ENCODE measurements at regions not wholly inside any gene's neighbourhood (a gene's known extent, or its start where the extent isn't known, plus 50 kb on each side); places are given as distances from the start of the nearest gene placed in this dataset.

DNA sequence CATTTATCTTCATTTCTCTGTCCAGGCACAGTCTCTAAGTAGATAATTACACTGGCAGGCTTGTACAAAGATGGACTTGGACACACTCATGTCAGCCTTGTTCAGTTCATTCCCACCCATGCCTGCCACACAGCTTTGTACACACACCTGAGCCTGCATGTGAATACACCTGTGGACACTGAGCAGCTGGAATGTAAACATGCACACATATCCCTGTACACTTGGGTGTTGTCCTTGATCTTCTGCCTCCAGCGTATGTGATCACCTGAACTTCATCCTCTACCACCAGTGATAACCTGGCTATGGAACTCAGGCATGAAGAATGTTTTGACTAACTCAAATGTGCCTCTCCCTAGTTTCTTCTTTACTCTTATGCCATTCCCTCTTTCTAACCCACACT lies 190.6 kb downstream of the DHX35 start:
- H3K36me3 ChIP-seq (ENCODE audit: control insufficient read depth in 2 of 3, insufficient read depth in 3 of 3, low read length in 3 of 3), result no peaks in the 10 kb centered on the region
- ChIA-PET CTCF (no interaction called here), POLR2A (no interaction called here)
- Mint-ChIP-seq H3K9me3 (peaks cover 0 to 3% (median 0%) of the 10 kb centered on the region in 11 donors), H3K4me1 (no peaks in the 10 kb centered on the region), H3K27ac (no peak overlapping the region), H3K4me3 (no peak overlapping the region), H3K27me3 (peaks cover 14 to 45% (median 29%) of the 10 kb centered on the region in 5 donors), H3K36me3 (no peaks in the 10 kb centered on the region)
- H3K27ac ChIP-seq (ENCODE audit: low read depth, low read length), result no peak overlapping the region
- ATAC-seq (no peak), DNase-seq (no peak)
- no peak overlapping the region for H3K4me3 ChIP-seq (ENCODE audit: low read length)
- no peaks in the 10 kb centered on the region for H3K27me3 ChIP-seq (ENCODE audit: control insufficient read depth in 2 of 2, insufficient read depth in 2 of 2, low read length in 2 of 2)
- H3K4me1 ChIP-seq (ENCODE audit: control insufficient read depth in 2 of 2, insufficient read depth in 2 of 2, low read length in 2 of 2), result no peaks in the 10 kb centered on the region
- no peaks in the 10 kb centered on the region for H3K9me3 ChIP-seq (ENCODE audit: control insufficient read depth in 2 of 3, low read length in 3 of 3)
- intact Hi-C loops (cut with micrococcal nuclease), result no loop called here

DNA sequence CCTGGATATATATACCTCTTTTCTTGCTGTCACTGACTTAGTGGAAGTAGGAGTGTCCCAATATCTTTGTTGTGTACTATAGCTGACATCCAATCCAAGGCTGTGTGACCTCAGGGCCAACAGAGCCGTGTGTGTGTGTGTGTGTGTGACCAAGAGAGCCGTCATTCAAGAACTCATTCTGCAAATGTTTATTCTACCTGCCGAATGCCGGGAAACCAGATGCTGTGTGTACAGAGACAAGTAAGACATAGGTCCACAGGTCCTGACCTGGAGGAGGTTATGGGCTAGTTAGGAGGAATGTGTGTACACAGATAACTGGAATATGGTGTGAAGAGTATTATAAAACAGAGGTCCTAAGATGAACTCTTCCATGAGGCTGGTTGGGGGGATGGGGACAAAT lies 190.0 kb downstream of the DHX35 start:
- CTCF ChIA-PET, result no interaction called here
- no peak overlapping the region for H3K4me3 ChIP-seq (ENCODE audit: low read length)
- H3K27me3 Mint-ChIP-seq, result peaks cover 14 to 44% (median 27%) of the 10 kb centered on the region in 5 donors
- DNase-seq (no peak), ATAC-seq (no peak)
- H3K4me1 Mint-ChIP-seq, result no peaks in the 10 kb centered on the region
- H3K36me3 Mint-ChIP-seq, result no peaks in the 10 kb centered on the region
- no peaks in the 10 kb centered on the region for H3K4me1 ChIP-seq (ENCODE audit: control insufficient read depth in 2 of 2, insufficient read depth in 2 of 2, low read length in 2 of 2)
- H3K27ac ChIP-seq (ENCODE audit: low read depth, low read length), result no peak overlapping the region
- intact Hi-C loops (cut with micrococcal nuclease), result no loop called here
- POLR2A ChIA-PET, result no interaction called here
- no peaks in the 10 kb centered on the region for H3K9me3 ChIP-seq (ENCODE audit: control insufficient read depth in 2 of 3, low read length in 3 of 3)
- H3K9me3 Mint-ChIP-seq, result peaks cover 0 to 3% (median 0%) of the 10 kb centered on the region in 11 donors
- H3K27me3 ChIP-seq (ENCODE audit: control insufficient read depth in 2 of 2, insufficient read depth in 2 of 2, low read length in 2 of 2), result no peaks in the 10 kb centered on the region
- no peaks in the 10 kb centered on the region for H3K36me3 ChIP-seq (ENCODE audit: control insufficient read depth in 2 of 3, insufficient read depth in 3 of 3, low read length in 3 of 3)
- H3K4me3 Mint-ChIP-seq, result no peak overlapping the region
- no peak overlapping the region for H3K27ac Mint-ChIP-seq

DNA sequence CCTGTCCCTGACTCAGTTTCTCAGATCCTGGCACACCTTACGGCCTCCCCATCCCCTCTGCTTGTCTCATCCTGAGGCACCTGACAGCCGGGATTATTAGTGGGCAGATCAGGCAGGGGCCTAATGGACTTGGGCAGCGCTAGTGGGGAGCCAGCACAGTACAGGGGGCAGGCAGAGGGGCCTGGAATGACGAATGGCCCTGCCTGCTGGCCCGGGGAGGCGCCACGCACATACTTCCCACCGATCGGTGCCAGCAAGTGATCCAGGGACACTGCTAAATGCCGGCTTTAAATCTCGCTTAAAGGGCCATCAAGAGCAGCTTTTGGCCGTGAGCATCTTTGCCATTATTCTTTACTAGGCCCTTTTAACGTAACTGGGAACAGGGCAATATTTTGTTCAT lies 188.4 kb downstream of the DHX35 start:
- peaks cover 7 to 33% (median 15%) of the 10 kb centered on the region in 5 donors for H3K27me3 Mint-ChIP-seq

DNA sequence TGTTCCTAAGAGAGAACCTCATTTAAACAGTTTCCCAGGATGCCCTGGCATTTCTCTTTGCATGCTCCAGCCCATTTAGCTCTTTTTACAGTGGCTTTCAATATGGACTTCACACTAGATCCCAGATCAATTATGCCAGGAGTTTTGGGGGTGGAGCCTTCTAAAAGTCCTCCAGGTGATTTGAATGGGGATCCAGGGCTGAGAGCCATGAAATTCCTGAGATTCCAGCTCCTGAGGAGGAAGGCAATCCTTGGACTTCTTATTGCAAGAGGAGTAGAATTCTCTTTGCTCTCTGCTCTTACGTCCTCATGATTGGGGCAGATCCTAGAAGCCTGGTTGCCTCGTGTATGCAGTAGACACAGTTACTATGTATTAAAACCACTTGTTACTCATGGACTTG lies 184.2 kb downstream of the DHX35 start:
- Histone ChIP-seq H3K36me3 (ENCODE audit: control insufficient read depth in 2 of 3, insufficient read depth in 3 of 3, low read length in 3 of 3) (no peaks in the 10 kb centered on the region), H3K27me3 (ENCODE audit: control insufficient read depth in 2 of 2, insufficient read depth in 2 of 2, low read length in 2 of 2) (no peaks in the 10 kb centered on the region), H3K27ac (ENCODE audit: low read depth, low read length) (no peak overlapping the region), H3K4me1 (ENCODE audit: control insufficient read depth in 2 of 2, insufficient read depth in 2 of 2, low read length in 2 of 2) (no peaks in the 10 kb centered on the region), H3K9me3 (ENCODE audit: control insufficient read depth in 2 of 3, low read length in 3 of 3) (no peaks in the 10 kb centered on the region), H3K4me3 (ENCODE audit: low read length) (no peak overlapping the region)
- ATAC-seq (no peak), DNase-seq (no peak)
- H3K4me1 Mint-ChIP-seq, result peaks cover 0 to 1% (median 0%) of the 10 kb centered on the region in 7 donors
- CTCF ChIA-PET, result no interaction called here
- intact Hi-C loops (cut with micrococcal nuclease), result no loop called here
- no peaks in the 10 kb centered on the region for H3K36me3 Mint-ChIP-seq
- no peak overlapping the region for H3K4me3 Mint-ChIP-seq
- POLR2A ChIA-PET, result no interaction called here
- no peak overlapping the region for H3K27ac Mint-ChIP-seq
- peaks cover 0 to 4% (median 0%) of the 10 kb centered on the region in 11 donors for H3K9me3 Mint-ChIP-seq
- H3K27me3 Mint-ChIP-seq, result peaks cover 0 to 13% (median 7%) of the 10 kb centered on the region in 5 donors

More for the DNA sequence above, 188.4 kb downstream of the DHX35 start:
- no peak for ATAC-seq
- Mint-ChIP-seq H3K27ac (no peak overlapping the region), H3K36me3 (no peaks in the 10 kb centered on the region), H3K4me3 (no peak overlapping the region), H3K4me1 (no peaks in the 10 kb centered on the region), H3K9me3 (peaks cover 0 to under 1% (median 0%) of the 10 kb centered on the region in 11 donors)
- Histone ChIP-seq H3K9me3 (ENCODE audit: control insufficient read depth in 2 of 3, low read length in 3 of 3) (no peaks in the 10 kb centered on the region), H3K27ac (ENCODE audit: low read depth, low read length) (no peak overlapping the region), H3K27me3 (ENCODE audit: control insufficient read depth in 2 of 2, insufficient read depth in 2 of 2, low read length in 2 of 2) (no peaks in the 10 kb centered on the region), H3K36me3 (ENCODE audit: control insufficient read depth in 2 of 3, insufficient read depth in 3 of 3, low read length in 3 of 3) (no peaks in the 10 kb centered on the region), H3K4me1 (ENCODE audit: control insufficient read depth in 2 of 2, insufficient read depth in 2 of 2, low read length in 2 of 2) (no peaks in the 10 kb centered on the region), H3K4me3 (ENCODE audit: low read length) (no peak overlapping the region)
- no peak for DNase-seq
- intact Hi-C loops (cut with micrococcal nuclease), result no loop called here
- CTCF ChIA-PET, result no interaction called here
- POLR2A ChIA-PET, result no interaction called here

DNA sequence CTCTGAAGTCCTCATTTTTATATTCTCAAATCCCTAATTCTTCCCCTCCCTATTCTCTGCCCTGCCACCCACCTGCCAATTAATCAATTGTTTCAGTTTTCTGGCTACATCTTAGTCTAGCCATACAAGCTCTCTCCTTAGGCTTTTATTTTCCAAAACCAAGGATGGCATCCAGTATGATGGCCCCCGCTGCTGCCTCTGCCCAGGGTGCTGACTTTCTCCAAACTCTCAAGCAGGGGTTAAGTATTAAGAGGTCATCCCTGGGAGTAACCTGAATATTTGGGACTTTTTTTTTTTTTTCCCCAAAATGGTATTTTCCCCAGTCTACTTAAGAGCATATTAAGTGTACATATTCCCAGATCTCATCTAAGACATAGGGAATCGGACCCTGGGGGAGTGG lies 183.8 kb downstream of the DHX35 start:
- intact Hi-C loops (cut with micrococcal nuclease), result no loop called here
- Histone ChIP-seq H3K27ac (ENCODE audit: low read depth, low read length) (no peak overlapping the region), H3K4me1 (ENCODE audit: control insufficient read depth in 2 of 2, insufficient read depth in 2 of 2, low read length in 2 of 2) (no peaks in the 10 kb centered on the region), H3K27me3 (ENCODE audit: control insufficient read depth in 2 of 2, insufficient read depth in 2 of 2, low read length in 2 of 2) (no peaks in the 10 kb centered on the region), H3K9me3 (ENCODE audit: control insufficient read depth in 2 of 3, low read length in 3 of 3) (no peaks in the 10 kb centered on the region), H3K36me3 (ENCODE audit: control insufficient read depth in 2 of 3, insufficient read depth in 3 of 3, low read length in 3 of 3) (no peaks in the 10 kb centered on the region), H3K4me3 (ENCODE audit: low read length) (no peak overlapping the region)
- Mint-ChIP-seq H3K36me3 (no peaks in the 10 kb centered on the region), H3K27ac (no peak overlapping the region), H3K4me3 (no peak overlapping the region), H3K27me3 (peaks cover 0 to 13% (median 3%) of the 10 kb centered on the region in 5 donors), H3K9me3 (peaks cover 0 to 4% (median 0%) of the 10 kb centered on the region in 11 donors), H3K4me1 (peaks cover 0 to 1% (median 0%) of the 10 kb centered on the region in 7 donors)
- ChIA-PET POLR2A (no interaction called here), CTCF (no interaction called here)
- ATAC-seq (no peak), DNase-seq (no peak)

DNA sequence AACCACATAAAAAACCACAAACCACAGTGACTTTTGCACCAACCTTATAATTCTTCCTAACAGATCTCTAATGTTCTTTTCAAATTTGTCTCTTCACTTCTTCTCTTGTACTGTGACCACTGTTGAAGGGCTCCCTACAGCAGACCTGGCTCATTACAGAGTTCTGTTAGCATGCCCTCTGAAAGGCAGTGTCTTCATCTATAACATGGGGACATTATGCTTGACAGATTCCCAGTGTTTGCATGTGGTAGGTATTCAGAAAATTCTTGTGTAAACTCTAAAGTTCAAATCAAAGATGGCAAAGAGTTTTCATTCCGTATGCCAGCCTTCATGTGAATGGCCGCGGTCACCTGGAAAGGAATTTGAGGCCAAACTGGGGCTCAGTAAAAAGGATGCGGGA lies 182.6 kb downstream of the DHX35 start:
- Histone ChIP-seq H3K27me3 (ENCODE audit: control insufficient read depth in 2 of 2, insufficient read depth in 2 of 2, low read length in 2 of 2) (no peaks in the 10 kb centered on the region), H3K4me3 (ENCODE audit: low read length) (no peak overlapping the region), H3K36me3 (ENCODE audit: control insufficient read depth in 2 of 3, insufficient read depth in 3 of 3, low read length in 3 of 3) (no peaks in the 10 kb centered on the region), H3K4me1 (ENCODE audit: control insufficient read depth in 2 of 2, insufficient read depth in 2 of 2, low read length in 2 of 2) (no peaks in the 10 kb centered on the region), H3K27ac (ENCODE audit: low read depth, low read length) (no peak overlapping the region), H3K9me3 (ENCODE audit: control insufficient read depth in 2 of 3, low read length in 3 of 3) (no peaks in the 10 kb centered on the region)
- Mint-ChIP-seq H3K4me3 (no peak overlapping the region), H3K27me3 (peaks cover 0 to 13% (median 4%) of the 10 kb centered on the region in 5 donors), H3K9me3 (peaks cover 0 to 4% (median 0%) of the 10 kb centered on the region in 11 donors), H3K4me1 (peaks cover 0 to 1% (median 0%) of the 10 kb centered on the region in 7 donors), H3K36me3 (no peaks in the 10 kb centered on the region), H3K27ac (no peak overlapping the region)
- ATAC-seq (no peak), DNase-seq (no peak)
- ChIA-PET CTCF (no interaction called here), POLR2A (no interaction called here)
- intact Hi-C loops (cut with micrococcal nuclease), result no loop called here

DNA sequence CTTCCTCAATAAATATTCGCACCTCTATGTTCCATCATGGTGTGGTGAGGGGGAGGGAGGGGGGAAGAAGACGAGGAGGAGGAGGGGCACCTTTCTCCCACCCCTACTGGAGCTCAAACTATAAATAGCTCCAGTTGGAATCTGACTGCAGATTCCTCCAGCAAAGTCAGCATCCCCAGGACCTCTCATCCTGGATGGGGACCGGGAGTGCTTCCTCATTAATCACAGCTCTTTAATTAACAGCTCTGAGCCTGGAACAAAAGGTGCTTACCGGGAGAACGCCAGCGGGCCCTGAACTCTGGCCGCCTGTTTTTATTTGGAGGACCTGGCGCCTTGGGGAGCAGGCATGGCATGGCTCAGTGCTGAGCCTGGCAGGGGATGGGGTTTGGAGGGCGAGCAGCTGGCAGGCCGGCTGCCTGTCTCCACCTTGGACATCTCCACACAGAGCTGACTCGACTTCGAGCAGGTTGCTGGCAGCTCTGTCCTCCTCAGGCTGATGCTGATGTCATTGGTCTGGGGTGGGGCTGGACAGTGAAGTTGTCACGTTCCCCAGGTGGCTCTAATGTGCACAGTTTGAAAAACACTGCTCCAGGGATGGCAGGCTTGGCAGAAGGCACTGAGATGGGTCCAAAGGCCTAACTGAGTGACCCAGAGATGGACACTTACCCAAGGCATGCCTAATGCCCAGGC lies 180.4 kb downstream of the DHX35 start:
- Mint-ChIP-seq H3K9me3 (peaks cover 0 to 4% (median 0%) of the 10 kb centered on the region in 11 donors), H3K4me1 (peaks cover 0 to 1% (median 0%) of the 10 kb centered on the region in 7 donors), H3K27ac (no peak overlapping the region), H3K4me3 (no peak overlapping the region), H3K36me3 (no peaks in the 10 kb centered on the region), H3K27me3 (peaks cover 0 to 8% (median 6%) of the 10 kb centered on the region in 5 donors)
- DNase-seq (no peak), ATAC-seq (no peak)
- Histone ChIP-seq H3K4me1 (ENCODE audit: control insufficient read depth in 2 of 2, insufficient read depth in 2 of 2, low read length in 2 of 2) (no peaks in the 10 kb centered on the region), H3K9me3 (ENCODE audit: control insufficient read depth in 2 of 3, low read length in 3 of 3) (no peaks in the 10 kb centered on the region), H3K36me3 (ENCODE audit: control insufficient read depth in 2 of 3, insufficient read depth in 3 of 3, low read length in 3 of 3) (no peaks in the 10 kb centered on the region), H3K4me3 (ENCODE audit: low read length) (no peak overlapping the region), H3K27ac (ENCODE audit: low read depth, low read length) (no peak overlapping the region), H3K27me3 (ENCODE audit: control insufficient read depth in 2 of 2, insufficient read depth in 2 of 2, low read length in 2 of 2) (no peaks in the 10 kb centered on the region)
- intact Hi-C loops (cut with micrococcal nuclease), result no loop called here
- POLR2A ChIA-PET, result no interaction called here
- CTCF ChIA-PET, result no interaction called here

All from naive thymus-derived CD4-positive, alpha-beta T cell (primary cell).